ENCODE measurements at regions not wholly inside any gene's neighbourhood (a gene's known extent, or its start where the extent isn't known, plus 50 kb on each side); places are given as distances from the start of the nearest gene placed in this dataset.
A peak's percentile ranks its signal among the peaks of the same experiment; 100 is the strongest.

DNA sequence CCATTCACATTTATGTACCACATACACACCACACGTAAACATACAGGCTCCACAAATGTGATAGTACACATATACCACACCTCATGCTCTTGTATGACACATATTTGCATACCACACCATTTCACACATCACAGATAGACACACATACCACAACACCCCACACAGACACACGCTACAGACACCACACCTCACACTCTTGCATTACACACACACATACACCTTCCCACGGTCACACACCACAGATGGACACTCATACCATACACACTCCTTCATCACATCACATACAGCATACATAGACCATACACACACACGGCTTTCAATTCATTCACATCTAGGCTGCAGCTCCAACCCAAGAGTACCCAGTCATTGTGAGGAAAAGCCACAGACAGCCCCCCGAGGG lies 222.5 kb upstream of the RPL34 start:
- ChIA-PET CTCF (ENCODE audit: low intra/inter-chr PET ratio, low total read pairs) (no interaction called here), POLR2A (no interaction called here)
- no peak overlapping the region for H3K4me3 ChIP-seq (replicated peaks in 1 of 3; ENCODE audit: insufficient read depth in 1 of 3, low read depth in 2 of 3, low read length in 3 of 3)
- H3K36me3 ChIP-seq (replicated peaks in 1 of 2; ENCODE audit: control insufficient read depth in 1 of 2, insufficient read depth in 2 of 2, low read length in 2 of 2), result no peaks in the 10 kb centered on the region
- no peak for TF ChIP-seq CHD4 (IDR thresholded peaks at IDR 0.05; ENCODE audit: borderline replicate concordance, low read length)
- TF ChIP-seq AGO2 (optimal IDR thresholded peaks at IDR 0.05; ENCODE audit: low read depth, low read length), result no peak
- TF ChIP-seq PHB2 (IDR thresholded peaks at IDR 0.05; ENCODE audit: partially characterized antibody), result peak; percentile 2
- TF ChIP-seq, protein P1, sequence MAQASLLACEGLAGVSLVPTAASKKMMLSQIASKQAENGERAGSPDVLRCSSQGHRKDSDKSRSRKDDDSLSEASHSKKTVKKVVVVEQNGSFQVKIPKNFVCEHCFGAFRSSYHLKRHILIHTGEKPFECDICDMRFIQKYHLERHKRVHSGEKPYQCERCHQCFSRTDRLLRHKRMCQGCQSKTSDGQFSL (CRISPR knock-in tag; IDR thresholded peaks at IDR 0.05), result no peak
- H3K27me3 ChIP-seq (ENCODE audit: control insufficient read depth in 1 of 2, insufficient read depth in 2 of 2, low read length in 2 of 2), result peaks cover 0 to 7% of the 10 kb centered on the region in 2 experiments; a peak in 1 of 5 replicates
- H4K20me1 ChIP-seq (ENCODE audit: insufficient read depth, low read length), result no peaks in the 10 kb centered on the region
- WGBS (ENCODE audit: low lambda C conversion rate), result 14% methylated on average over 5 of the region's 5 CpGs
- in situ Hi-C loops (cut with HindIII; ENCODE audit: extremely low pct_ligation_motif_present, low pct_unique_long_range_greater_than_20kb) (no loop called here), intact Hi-C loops (cut with micrococcal nuclease; ENCODE audit: unreplicated experiment) (no loop called here)
- no peak overlapping the region for H2AFZ ChIP-seq (ENCODE audit: low read length)
- FAIRE-seq, result no peak
- no peaks in the 10 kb centered on the region for H3K4me1 ChIP-seq (ENCODE audit: insufficient read depth, low read length)
- no peak overlapping the region for H3K27ac ChIP-seq (ENCODE audit: extremely low read length, insufficient read depth, low read length)
- no TSS peak for BruUV-seq (replicated peaks)
- no peaks in the 10 kb centered on the region for H3K79me2 ChIP-seq (ENCODE audit: insufficient read depth, low read length)
- H3K4me2 ChIP-seq (ENCODE audit: low read depth, low read length), result no peak overlapping the region
- DNase-seq (ENCODE audit: low spot score), result no peak
- H3K9ac ChIP-seq (ENCODE audit: insufficient read depth, low read depth, low read length), result no peak overlapping the region
- no peaks in the 10 kb centered on the region for H3K9me3 ChIP-seq (ENCODE audit: low read length)
- ATAC-seq, result no peak

DNA sequence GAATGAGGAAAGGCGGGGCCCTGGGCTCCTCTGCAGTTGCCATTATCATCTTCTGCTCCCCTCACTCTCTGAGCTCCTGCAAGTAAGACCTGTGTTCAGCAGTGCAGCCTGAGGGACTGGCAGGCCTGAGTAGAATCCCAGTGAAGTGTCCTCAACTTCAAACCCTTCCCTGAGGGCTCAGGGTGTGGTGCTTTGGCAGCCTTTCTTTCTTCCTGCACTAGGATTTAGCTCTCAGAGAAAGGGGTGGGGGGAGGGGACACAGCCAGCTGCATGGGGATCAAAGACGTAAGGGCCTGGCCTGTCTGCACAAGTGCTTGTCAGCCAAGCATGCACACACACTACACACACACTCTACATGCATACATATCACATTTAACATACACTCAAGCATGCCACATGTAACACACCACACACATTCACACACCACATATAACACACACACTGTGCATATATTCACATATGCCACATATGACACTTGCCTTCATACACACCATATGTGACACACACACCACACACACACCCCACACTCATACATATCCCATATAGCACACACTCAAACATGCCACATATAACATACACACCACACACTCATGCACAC lies 223.4 kb upstream of the RPL34 start:
- Histone ChIP-seq H3K9ac (ENCODE audit: insufficient read depth, low read depth, low read length) (no peak overlapping the region), H3K36me3 (replicated peaks in 1 of 2; ENCODE audit: control insufficient read depth in 1 of 2, insufficient read depth in 2 of 2, low read length in 2 of 2) (no peaks in the 10 kb centered on the region), H3K27me3 (ENCODE audit: control insufficient read depth in 1 of 2, insufficient read depth in 2 of 2, low read length in 2 of 2) (peaks cover 0 to 7% of the 10 kb centered on the region in 2 experiments; a peak in 1 of 5 replicates), H4K20me1 (ENCODE audit: insufficient read depth, low read length) (no peaks in the 10 kb centered on the region), H3K4me1 (ENCODE audit: insufficient read depth, low read length) (no peaks in the 10 kb centered on the region), H3K27ac (ENCODE audit: extremely low read length, insufficient read depth, low read length) (no peak overlapping the region), H3K9me3 (ENCODE audit: low read length) (no peaks in the 10 kb centered on the region), H3K4me2 (ENCODE audit: low read depth, low read length) (no peak overlapping the region), H3K79me2 (ENCODE audit: insufficient read depth, low read length) (no peaks in the 10 kb centered on the region), H2AFZ (ENCODE audit: low read length) (no peak overlapping the region), H3K4me3 (replicated peaks in 1 of 3; ENCODE audit: insufficient read depth in 1 of 3, low read depth in 2 of 3, low read length in 3 of 3) (no peak overlapping the region)
- intact Hi-C loops (cut with micrococcal nuclease; ENCODE audit: unreplicated experiment), result no loop called here
- BruUV-seq (replicated peaks), result no TSS peak
- no peak for FAIRE-seq
- WGBS (ENCODE audit: low lambda C conversion rate), result 0% methylated on average over 1 of the region's 2 CpGs
- in situ Hi-C loops (cut with HindIII; ENCODE audit: extremely low pct_ligation_motif_present, low pct_unique_long_range_greater_than_20kb), result no loop called here
- CTCF ChIA-PET (ENCODE audit: low intra/inter-chr PET ratio, low total read pairs), result no interaction called here
- POLR2A ChIA-PET, result no interaction called here
- DNase-seq (ENCODE audit: low spot score), result no peak
- ATAC-seq, result no peak
- TF ChIP-seq ZNF263 (CRISPR knock-in tag; IDR thresholded peaks at IDR 0.05) (no peak), TCF7L2 (IDR thresholded peaks at IDR 0.05; ENCODE audit: low read depth, low read length) (no peak), ATF7-NPFF (CRISPR knock-in tag; IDR thresholded peaks at IDR 0.05; ENCODE audit: low read depth) (no peak), NFATC3 (CRISPR knock-in tag; IDR thresholded peaks at IDR 0.05) (no peak)
- TF ChIP-seq, protein P2, sequence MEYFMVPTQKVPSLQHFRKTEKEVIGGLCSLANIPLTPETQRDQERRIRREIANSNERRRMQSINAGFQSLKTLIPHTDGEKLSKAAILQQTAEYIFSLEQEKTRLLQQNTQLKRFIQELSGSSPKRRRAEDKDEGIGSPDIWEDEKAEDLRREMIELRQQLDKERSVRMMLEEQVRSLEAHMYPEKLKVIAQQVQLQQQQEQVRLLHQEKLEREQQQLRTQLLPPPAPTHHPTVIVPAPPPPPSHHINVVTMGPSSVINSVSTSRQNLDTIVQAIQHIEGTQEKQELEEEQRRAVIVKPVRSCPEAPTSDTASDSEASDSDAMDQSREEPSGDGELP (IDR thresholded peaks at IDR 0.05; ENCODE audit: borderline replicate concordance, low read depth), result no peak
- TF ChIP-seq, protein P3, sequence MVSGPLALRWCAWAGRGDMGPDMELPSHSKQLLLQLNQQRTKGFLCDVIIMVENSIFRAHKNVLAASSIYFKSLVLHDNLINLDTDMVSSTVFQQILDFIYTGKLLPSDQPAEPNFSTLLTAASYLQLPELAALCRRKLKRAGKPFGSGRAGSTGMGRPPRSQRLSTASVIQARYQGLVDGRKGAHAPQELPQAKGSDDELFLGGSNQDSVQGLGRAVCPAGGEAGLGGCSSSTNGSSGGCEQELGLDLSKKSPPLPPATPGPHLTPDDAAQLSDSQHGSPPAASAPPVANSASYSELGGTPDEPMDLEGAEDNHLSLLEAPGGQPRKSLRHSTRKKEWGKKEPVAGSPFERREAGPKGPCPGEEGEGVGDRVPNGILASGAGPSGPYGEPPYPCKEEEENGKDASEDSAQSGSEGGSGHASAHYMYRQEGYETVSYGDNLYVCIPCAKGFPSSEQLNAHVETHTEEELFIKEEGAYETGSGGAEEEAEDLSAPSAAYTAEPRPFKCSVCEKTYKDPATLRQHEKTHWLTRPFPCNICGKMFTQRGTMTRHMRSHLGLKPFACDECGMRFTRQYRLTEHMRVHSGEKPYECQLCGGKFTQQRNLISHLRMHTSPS (CRISPR knock-in tag; IDR thresholded peaks at IDR 0.05; ENCODE audit: low read depth), result no peak
- TF ChIP-seq, protein P4, sequence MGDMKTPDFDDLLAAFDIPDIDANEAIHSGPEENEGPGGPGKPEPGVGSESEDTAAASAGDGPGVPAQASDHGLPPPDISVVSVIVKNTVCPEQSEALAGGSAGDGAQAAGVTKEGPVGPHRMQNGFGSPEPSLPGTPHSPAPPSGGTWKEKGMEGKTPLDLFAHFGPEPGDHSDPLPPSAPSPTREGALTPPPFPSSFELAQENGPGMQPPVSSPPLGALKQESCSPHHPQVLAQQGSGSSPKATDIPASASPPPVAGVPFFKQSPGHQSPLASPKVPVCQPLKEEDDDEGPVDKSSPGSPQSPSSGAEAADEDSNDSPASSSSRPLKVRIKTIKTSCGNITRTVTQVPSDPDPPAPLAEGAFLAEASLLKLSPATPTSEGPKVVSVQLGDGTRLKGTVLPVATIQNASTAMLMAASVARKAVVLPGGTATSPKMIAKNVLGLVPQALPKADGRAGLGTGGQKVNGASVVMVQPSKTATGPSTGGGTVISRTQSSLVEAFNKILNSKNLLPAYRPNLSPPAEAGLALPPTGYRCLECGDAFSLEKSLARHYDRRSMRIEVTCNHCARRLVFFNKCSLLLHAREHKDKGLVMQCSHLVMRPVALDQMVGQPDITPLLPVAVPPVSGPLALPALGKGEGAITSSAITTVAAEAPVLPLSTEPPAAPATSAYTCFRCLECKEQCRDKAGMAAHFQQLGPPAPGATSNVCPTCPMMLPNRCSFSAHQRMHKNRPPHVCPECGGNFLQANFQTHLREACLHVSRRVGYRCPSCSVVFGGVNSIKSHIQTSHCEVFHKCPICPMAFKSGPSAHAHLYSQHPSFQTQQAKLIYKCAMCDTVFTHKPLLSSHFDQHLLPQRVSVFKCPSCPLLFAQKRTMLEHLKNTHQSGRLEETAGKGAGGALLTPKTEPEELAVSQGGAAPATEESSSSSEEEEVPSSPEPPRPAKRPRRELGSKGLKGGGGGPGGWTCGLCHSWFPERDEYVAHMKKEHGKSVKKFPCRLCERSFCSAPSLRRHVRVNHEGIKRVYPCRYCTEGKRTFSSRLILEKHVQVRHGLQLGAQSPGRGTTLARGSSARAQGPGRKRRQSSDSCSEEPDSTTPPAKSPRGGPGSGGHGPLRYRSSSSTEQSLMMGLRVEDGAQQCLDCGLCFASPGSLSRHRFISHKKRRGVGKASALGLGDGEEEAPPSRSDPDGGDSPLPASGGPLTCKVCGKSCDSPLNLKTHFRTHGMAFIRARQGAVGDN (CRISPR knock-in tag; IDR thresholded peaks at IDR 0.05), result no peak
